Endothelial cell of umbilical vein (primary cell): ENCODE measurements at regions not wholly inside any gene's neighbourhood (a gene's known extent, or its start where the extent isn't known, plus 50 kb on each side); places are given as distances from the start of the nearest gene placed in this dataset.

Experiments
- BruUV-seq: library from RNA; stranded (reverse); fragments of 400-500 nt; replicated peaks from 2 replicates; lab custom pipeline; 2021; lab: Mats Ljungman, UMichigan
- CTCF ChIA-PET: fragments of 300-600, 350-600 bp; sonication (Branson Sonifier 250); formaldehyde crosslinking; loops from one replicate; lab custom pipeline; 2021; ENCODE audit warnings: antibody characterized with exemption, inconsistent platforms; lab: Charles Lee
- POLR2A ChIA-PET: fragments of 300-600, 350-600 bp; sonication (Branson Sonifier 250); formaldehyde crosslinking; loops from one replicate; lab custom pipeline; 2021; ENCODE audit warnings: antibody characterized with exemption, inconsistent platforms; lab: Charles Lee
- DNase-seq: peaks from one replicate; pipeline ENCODE4 v3.0.0-alpha.2; 2011; ENCODE audit warnings: low read depth, low spot score
- FAIRE-seq: peaks from 2 replicates; lab custom pipeline; 2011; peaks lifted over from hg19 to GRCh38; lab: Jason Lieb, UNC
- H2AFZ ChIP-seq: 2 replicates; pipeline ENCODE4 v1.6.0; 2012; ENCODE audit warnings: low read depth, low read length, control low read depth, inconsistent platforms
- H3K27ac ChIP-seq: 2 replicates; pipeline ENCODE4 v1.5.1; 2011; ENCODE audit warnings: low read depth, mild to moderate bottlenecking, control low read depth, low read length, moderate library complexity; ENCODE audit not compliant: insufficient read depth
- H3K27me3 ChIP-seq, 2 experiments: 2 replicates each; pipeline versions ENCODE4 v1.6.0 to v1.6.1; 2011; ENCODE audit warnings: low read length in 2 of 2, mixed read lengths in 1 of 2; ENCODE audit not compliant: control insufficient read depth in 2 of 2, insufficient read depth in 2 of 2
- H3K36me3 ChIP-seq, 2 experiments: 2 replicates in 1 of 2; 3 replicates in 1 of 2; pipeline ENCODE4 v1.5.1; 2011; ENCODE audit warnings: low read length in 2 of 2, mild to moderate bottlenecking in 1 of 2, moderate library complexity in 1 of 2; ENCODE audit not compliant: control insufficient read depth in 2 of 2, insufficient read depth in 2 of 2; ENCODE audit errors: extremely low read depth in 1 of 2
- H3K4me1 ChIP-seq: 3 replicates; pipeline ENCODE4 v1.5.1; 2011; ENCODE audit warnings: mild to moderate bottlenecking, low read length; ENCODE audit not compliant: control insufficient read depth, insufficient read depth; ENCODE audit errors: extremely low read depth
- H3K4me2 ChIP-seq: 2 replicates; pipeline ENCODE4 v1.6.1; 2011; ENCODE audit warnings: low read length, control low read depth, mixed read lengths; ENCODE audit not compliant: insufficient read depth
- H3K4me3 ChIP-seq, 3 experiments: fragments of 200-600 bp in 1 of 3; sonication (generic), shearing (Covaris generic) in 1 of 3; replicated peaks in 1 of 3; 2 replicates each; pipeline ENCODE4 v1.5.1; 2011 to 2016; ENCODE audit warnings: control low read depth in 3 of 3, low read length in 3 of 3, mild to moderate bottlenecking in 2 of 3, inconsistent platforms in 1 of 3, low read depth in 1 of 3, moderate library complexity in 1 of 3; ENCODE audit not compliant: insufficient read depth in 1 of 3
- H3K79me2 ChIP-seq: 2 replicates; pipeline ENCODE4 v1.6.0; 2012; ENCODE audit warnings: low read length, inconsistent platforms; ENCODE audit not compliant: control insufficient read depth, insufficient read depth
- H3K9ac ChIP-seq: replicated peaks from 2 replicates; pipeline ENCODE3; 2011; ENCODE audit warnings: low read length, control low read depth; ENCODE audit not compliant: insufficient read depth; ENCODE audit errors: extremely low read depth
- H3K9me1 ChIP-seq: replicated peaks from 3 replicates; pipeline ENCODE4 v1.6.0; 2011; ENCODE audit warnings: mild to moderate bottlenecking, low read length; ENCODE audit not compliant: control insufficient read depth, insufficient read depth; ENCODE audit errors: extremely low read depth
- H3K9me3 ChIP-seq: replicated peaks from 2 replicates; pipeline ENCODE4 v1.5.1; 2012; ENCODE audit warnings: low read length, inconsistent platforms; ENCODE audit not compliant: control insufficient read depth, insufficient read depth
- H4K20me1 ChIP-seq: replicated peaks from 2 replicates; pipeline ENCODE3; 2011; ENCODE audit warnings: mild to moderate bottlenecking, low read length; ENCODE audit not compliant: control insufficient read depth, insufficient read depth; ENCODE audit errors: extremely low read depth
- CTCF ChIP-seq, 2 donors: IDR thresholded peaks; 1 replicate in 1 of 2; 2 replicates in 1 of 2; pipeline ENCODE4 v1.5.1; 2011; ENCODE audit warnings: low read length in 2 of 2, mild to moderate bottlenecking in 2 of 2, moderate library complexity in 2 of 2, control low read depth in 1 of 2, inconsistent platforms in 1 of 2, low read depth in 1 of 2; ENCODE audit not compliant: insufficient read depth in 1 of 2; ENCODE audit errors: extremely low read depth in 1 of 2
- EZH2 ChIP-seq: IDR thresholded peaks from 2 replicates; pipeline ENCODE4 v1.6.1; 2012; ENCODE audit warnings: borderline replicate concordance, low read depth, mild to moderate bottlenecking, moderate library complexity, low read length, inconsistent platforms; ENCODE audit not compliant: severe bottlenecking
- FOS ChIP-seq: IDR thresholded peaks from 2 replicates; pipeline ENCODE4 v1.6.1; 2011; ENCODE audit warnings: mild to moderate bottlenecking, low read length, moderate library complexity, borderline replicate concordance; ENCODE audit not compliant: insufficient read depth
- GATA2 ChIP-seq: IDR thresholded peaks from 2 replicates; pipeline ENCODE4 v1.7.0; 2011; ENCODE audit warnings: low read depth, mild to moderate bottlenecking, moderate library complexity, mixed read lengths, low read length; ENCODE audit not compliant: insufficient read length, insufficient read depth
- JUN ChIP-seq: IDR thresholded peaks from 2 replicates; pipeline ENCODE4 v1.6.1; 2011; ENCODE audit warnings: borderline replicate concordance, low read depth; ENCODE audit not compliant: insufficient read length, insufficient read depth
- MAX ChIP-seq: IDR thresholded peaks from 2 replicates; pipeline ENCODE4 v1.6.1; 2011; ENCODE audit not compliant: insufficient read depth, insufficient read length
- MYC ChIP-seq: IDR thresholded peaks from one replicate; pipeline ENCODE4 v1.6.1; 2011; ENCODE audit warnings: mild to moderate bottlenecking, low read depth, low read length
- POLR2A ChIP-seq: IDR thresholded peaks from 2 replicates; pipeline ENCODE4 v1.6.1; 2012; ENCODE audit warnings: low read depth, mild to moderate bottlenecking, control low read depth, low read length
- POLR2AphosphoS5 ChIP-seq: IDR thresholded peaks from 2 replicates; pipeline ENCODE4 v1.6.1; 2012; ENCODE audit warnings: low read depth, mild to moderate bottlenecking, control low read depth, low read length, moderate library complexity; ENCODE audit not compliant: insufficient read depth
- dilution Hi-C: fragments of 300-500 bp; cut with MboI; formaldehyde crosslinking; loops from one replicate; pipeline ENCODE4 v1.15.0; 2019; ENCODE audit warnings: low sequenced_read_pairs; ENCODE audit not compliant: extremely low pct_ligation_motif_present
- intact Hi-C: fragments of 100-400 bp; cut with micrococcal nuclease; formaldehyde crosslinking; loops from one replicate; pipeline ENCODE4 v1.10.0; 2022

GRCh38 chr2:136434251-136434715 lies 316.3 kb upstream of the CXCR4 start:
- DNase-seq (no peak), FAIRE-seq (no peak)
- H3K4me3 ChIP-seq = no peak overlapping the region
- no peak overlapping the region for H3K27ac ChIP-seq
- CTCF ChIA-PET = no interaction called here
- H3K4me1 ChIP-seq = no peaks in the 10 kb centered on the region
- dilution Hi-C loops = no loop called here
- TF ChIP-seq CTCF (IDR thresholded peaks at IDR 0.05; ENCODE audit: extremely low read depth in 1 of 2, insufficient read depth in 1 of 2, low read depth in 1 of 2, low read length in 2 of 2) (no peak), MAX (no peak), POLR2AphosphoS5 (no peak), POLR2A (no peak), JUN (no peak), FOS (no peak), EZH2 (no peak), GATA2 (no peak), MYC (no peak)
- no peaks in the 10 kb centered on the region for H4K20me1 ChIP-seq
- H3K4me2 ChIP-seq = no peak overlapping the region
- no peak overlapping the region for H3K9ac ChIP-seq
- no peaks in the 10 kb centered on the region for H3K27me3 ChIP-seq
- H3K9me3 ChIP-seq = no peaks in the 10 kb centered on the region
- intact Hi-C loops = no loop called here
- H3K79me2 ChIP-seq = no peaks in the 10 kb centered on the region
- H3K36me3 ChIP-seq = no peaks in the 10 kb centered on the region
- no TSS peak for BruUV-seq
- no peak overlapping the region for H2AFZ ChIP-seq
- H3K9me1 ChIP-seq = no peaks in the 10 kb centered on the region
- POLR2A ChIA-PET = no interaction called here
